SK-N-SH (cell line): ENCODE measurements at regions not wholly inside any gene's neighbourhood (a gene's known extent, or its start where the extent isn't known, plus 50 kb on each side); places are given as distances from the start of the nearest gene placed in this dataset.

Experiments
- EP300 ChIP-seq, 2 experiments: IDR thresholded peaks; 2 replicates each; pipeline versions ENCODE4 v1.4.0 to v1.6.1; 2012; ENCODE audit warnings: borderline replicate concordance in 1 of 2, low read depth in 1 of 2, low read length in 1 of 2
- JUND ChIP-seq: IDR thresholded peaks from 2 replicates; pipeline ENCODE4 v1.4.0; 2012
- REST ChIP-seq: IDR thresholded peaks from 2 replicates; pipeline ENCODE4 v1.6.1; 2012; ENCODE audit warnings: mild to moderate bottlenecking, low read depth, low read length, moderate library complexity
- USF2 ChIP-seq: fragments of 150-350 bp; IDR thresholded peaks from 2 replicates; pipeline ENCODE4 v1.6.1; 2017; ENCODE audit warnings: antibody characterized with exemption, low read length, low read depth, borderline replicate concordance
- TF ChIP-seq, protein P1 (sequence below): fragments of 200-600 bp; sonication (generic); IDR thresholded peaks from 2 replicates; pipeline ENCODE4 v1.6.1; 2017; ENCODE audit warnings: antibody characterized with exemption, mild to moderate bottlenecking, moderate library complexity

DNA sequence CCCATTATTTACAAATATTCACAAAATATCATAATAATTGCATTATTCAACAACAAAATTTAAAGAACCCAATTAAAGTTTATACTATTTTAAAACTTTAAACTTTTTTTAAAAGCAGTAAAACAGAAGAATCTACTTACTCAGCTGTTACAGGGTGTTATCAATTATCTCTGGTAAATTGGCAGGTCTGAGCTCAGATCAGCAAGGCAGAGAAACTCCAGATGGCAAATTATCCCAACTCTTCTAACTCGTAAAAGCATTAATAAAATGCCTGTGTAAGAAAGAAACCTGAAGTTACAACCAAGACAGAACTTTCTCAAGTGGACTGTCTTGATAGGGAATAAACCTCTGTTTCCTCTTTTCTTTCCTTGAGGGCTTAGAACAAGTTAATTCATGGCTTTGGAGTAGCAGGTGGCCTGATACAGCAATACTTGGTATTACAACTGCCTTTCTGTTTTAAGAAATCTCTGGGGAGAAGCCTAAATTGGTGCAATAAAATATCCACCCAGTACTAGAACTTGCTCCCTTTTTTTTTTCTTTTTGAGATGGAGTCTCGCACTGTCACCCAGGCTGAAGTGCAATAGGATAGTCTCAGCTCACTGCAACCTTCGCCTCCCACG is 275.3 kb upstream of the MKLN1 start:
- no peak for TF ChIP-seq USF2
- TF ChIP-seq REST, result no peak
- no peak for TF ChIP-seq JUND
- no peak for TF ChIP-seq EP300 (IDR thresholded peaks at IDR 0.05; ENCODE audit: borderline replicate concordance in 1 of 2, low read depth in 1 of 2, low read length in 1 of 2)
- TF ChIP-seq, protein P1, sequence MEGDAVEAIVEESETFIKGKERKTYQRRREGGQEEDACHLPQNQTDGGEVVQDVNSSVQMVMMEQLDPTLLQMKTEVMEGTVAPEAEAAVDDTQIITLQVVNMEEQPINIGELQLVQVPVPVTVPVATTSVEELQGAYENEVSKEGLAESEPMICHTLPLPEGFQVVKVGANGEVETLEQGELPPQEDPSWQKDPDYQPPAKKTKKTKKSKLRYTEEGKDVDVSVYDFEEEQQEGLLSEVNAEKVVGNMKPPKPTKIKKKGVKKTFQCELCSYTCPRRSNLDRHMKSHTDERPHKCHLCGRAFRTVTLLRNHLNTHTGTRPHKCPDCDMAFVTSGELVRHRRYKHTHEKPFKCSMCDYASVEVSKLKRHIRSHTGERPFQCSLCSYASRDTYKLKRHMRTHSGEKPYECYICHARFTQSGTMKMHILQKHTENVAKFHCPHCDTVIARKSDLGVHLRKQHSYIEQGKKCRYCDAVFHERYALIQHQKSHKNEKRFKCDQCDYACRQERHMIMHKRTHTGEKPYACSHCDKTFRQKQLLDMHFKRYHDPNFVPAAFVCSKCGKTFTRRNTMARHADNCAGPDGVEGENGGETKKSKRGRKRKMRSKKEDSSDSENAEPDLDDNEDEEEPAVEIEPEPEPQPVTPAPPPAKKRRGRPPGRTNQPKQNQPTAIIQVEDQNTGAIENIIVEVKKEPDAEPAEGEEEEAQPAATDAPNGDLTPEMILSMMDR, result no peak
